Immature natural killer cell (primary cell): ENCODE measurements at regions not wholly inside any gene's neighbourhood (a gene's known extent, or its start where the extent isn't known, plus 50 kb on each side); places are given as distances from the start of the nearest gene placed in this dataset.
"Not testable (repeated sequence)": the region's sequence is repeated elsewhere in the genome, so short reads cannot be mapped to it uniquely, and the experiment has no call there.

Source experiments
- DNase-seq, 3 donors: peaks; one replicate each; pipeline ENCODE4 v3.0.0; 2022; ENCODE audit warnings: mixed read lengths in 1 of 3
- H3K27ac Mint-ChIP-seq, 6 donors: one replicate each; pipeline ENCODE4 v1.8.0; 2020; ENCODE audit warnings: mixed read lengths in 6 of 6, mild to moderate bottlenecking in 5 of 6, inconsistent platforms in 4 of 6, moderate library complexity in 3 of 6
- H3K27me3 Mint-ChIP-seq, 3 donors: one replicate each; pipeline ENCODE4 v1.8.0; 2020 to 2021; ENCODE audit warnings: low read depth in 3 of 3, mild to moderate bottlenecking in 3 of 3, mixed read lengths in 3 of 3, moderate library complexity in 3 of 3, inconsistent platforms in 1 of 3
- H3K36me3 Mint-ChIP-seq, 3 donors: one replicate each; pipeline ENCODE4 v1.8.0; 2020; ENCODE audit warnings: mixed read lengths in 3 of 3, inconsistent platforms in 2 of 3, mild to moderate bottlenecking in 2 of 3
- H3K4me1 Mint-ChIP-seq, 2 donors: one replicate each; pipeline ENCODE4 v1.8.0; 2020; ENCODE audit warnings: inconsistent platforms in 2 of 2, mild to moderate bottlenecking in 2 of 2, mixed read lengths in 2 of 2, moderate library complexity in 1 of 2
- H3K4me3 Mint-ChIP-seq, 5 donors: one replicate each; pipeline ENCODE4 v1.8.0; 2020; ENCODE audit warnings: mild to moderate bottlenecking in 5 of 5, mixed read lengths in 5 of 5, inconsistent platforms in 3 of 5, moderate library complexity in 3 of 5
- H3K9me3 Mint-ChIP-seq, 6 donors: one replicate each; pipeline ENCODE4 v1.8.0; 2020; ENCODE audit warnings: mild to moderate bottlenecking in 6 of 6, mixed read lengths in 6 of 6, inconsistent platforms in 4 of 6, moderate library complexity in 3 of 6

DNA sequence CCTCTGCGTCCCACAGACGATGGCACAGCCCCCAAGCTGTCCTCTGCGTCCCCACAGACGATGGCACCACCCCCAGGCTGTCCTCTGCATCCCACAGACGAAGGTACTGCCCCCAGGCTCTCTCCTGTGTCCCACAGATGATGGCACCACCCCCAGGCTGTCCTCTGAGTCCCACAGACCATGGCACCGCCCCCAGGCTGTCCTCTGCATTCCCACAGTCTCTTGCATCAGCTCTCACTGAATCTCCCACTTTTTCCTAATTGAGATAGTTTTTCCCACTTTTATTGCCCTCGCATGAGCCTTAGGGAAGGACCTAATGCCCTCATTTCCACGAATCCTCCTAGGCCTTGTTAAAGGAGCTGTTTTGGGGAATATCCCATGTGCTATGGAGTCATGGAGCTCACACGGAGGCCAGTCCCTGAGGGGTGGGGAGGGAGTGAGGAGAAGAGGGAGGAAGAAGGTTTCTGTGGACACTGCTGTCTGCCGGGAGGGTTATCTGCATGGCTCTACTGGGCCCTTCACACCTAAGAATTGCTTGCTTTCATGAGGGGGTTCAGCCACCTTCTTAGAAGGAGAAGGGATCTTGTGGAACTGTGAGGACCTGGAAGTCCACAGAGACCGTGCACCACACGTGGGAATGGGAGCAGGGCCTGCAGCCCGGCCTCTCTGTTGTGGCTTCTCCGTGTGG lies 58.2 kb upstream of the PTCH1 start:
- peak overlapping the region in 1 of 5 donors; percentile 41 for H3K4me3 Mint-ChIP-seq
- H3K27ac Mint-ChIP-seq = no peak overlapping the region
- peaks cover 0 to 3% (median 0%) of the 10 kb centered on the region in 6 donors for H3K9me3 Mint-ChIP-seq
- H3K27me3 Mint-ChIP-seq = peaks cover 0 to 16% (median 12%) of the 10 kb centered on the region in 3 donors
- H3K4me1 Mint-ChIP-seq = peaks cover 13 to 14% of the 10 kb centered on the region in 2 donors
- no peaks in the 10 kb centered on the region for H3K36me3 Mint-ChIP-seq
- no peak for DNase-seq

DNA sequence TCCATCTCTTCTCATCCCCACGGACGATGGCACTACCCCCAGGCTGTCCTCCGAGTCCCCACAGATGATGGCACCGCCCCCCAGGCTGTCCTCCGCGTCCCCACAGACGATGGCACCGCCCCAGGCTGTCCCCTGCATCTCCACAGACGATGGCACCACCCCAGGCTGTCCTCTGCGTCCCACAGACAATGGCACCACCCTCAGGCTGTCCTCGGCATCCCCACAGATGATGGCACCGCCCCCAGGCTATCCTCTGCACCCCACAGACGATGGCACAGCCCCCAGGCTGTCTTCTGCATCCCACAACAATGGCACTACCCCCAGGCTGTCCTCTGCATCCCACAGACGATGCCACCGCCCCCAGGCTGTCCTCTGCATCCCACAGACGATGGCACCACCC lies 57.4 kb upstream of the PTCH1 start:
- H3K4me3 Mint-ChIP-seq = peak overlapping the region in 1 of 5 donors; percentile 71
- peaks cover 16 to 19% of the 10 kb centered on the region in 2 donors for H3K4me1 Mint-ChIP-seq
- H3K9me3 Mint-ChIP-seq = peaks cover 0 to 3% (median 0%) of the 10 kb centered on the region in 6 donors
- peaks cover 0 to 24% (median 12%) of the 10 kb centered on the region in 3 donors for H3K27me3 Mint-ChIP-seq
- no peaks in the 10 kb centered on the region for H3K36me3 Mint-ChIP-seq
- peak in 2 of 3 donors; percentile 4 to 49 for DNase-seq
- no peak overlapping the region for H3K27ac Mint-ChIP-seq

DNA sequence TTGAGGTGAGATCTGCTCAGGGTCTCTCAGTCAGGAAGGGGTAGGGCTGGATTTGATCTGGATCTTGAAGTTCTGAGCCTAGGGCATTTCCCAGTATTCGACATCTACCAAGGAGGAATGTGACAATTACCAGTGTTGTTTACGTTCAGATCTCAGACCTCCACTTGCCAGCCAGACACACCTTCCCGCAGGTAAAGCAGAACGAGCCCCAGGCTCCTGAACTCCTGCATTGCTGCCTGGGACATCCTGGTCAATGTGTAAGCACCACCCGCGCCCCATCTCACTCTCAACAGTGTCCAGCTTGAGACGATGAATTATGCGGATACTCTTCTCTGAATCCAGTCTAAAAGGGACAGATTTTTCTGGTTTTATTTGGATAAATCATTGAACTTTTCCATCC lies 56.7 kb upstream of the PTCH1 start:
- no peak for DNase-seq
- Mint-ChIP-seq H3K27me3 (peaks cover 0 to 24% (median 12%) of the 10 kb centered on the region in 3 donors), H3K4me3 (no peak overlapping the region), H3K9me3 (peaks cover 0 to 3% (median 0%) of the 10 kb centered on the region in 6 donors), H3K36me3 (no peaks in the 10 kb centered on the region), H3K27ac (no peak overlapping the region), H3K4me1 (peaks cover 17 to 19% of the 10 kb centered on the region in 2 donors)

DNA sequence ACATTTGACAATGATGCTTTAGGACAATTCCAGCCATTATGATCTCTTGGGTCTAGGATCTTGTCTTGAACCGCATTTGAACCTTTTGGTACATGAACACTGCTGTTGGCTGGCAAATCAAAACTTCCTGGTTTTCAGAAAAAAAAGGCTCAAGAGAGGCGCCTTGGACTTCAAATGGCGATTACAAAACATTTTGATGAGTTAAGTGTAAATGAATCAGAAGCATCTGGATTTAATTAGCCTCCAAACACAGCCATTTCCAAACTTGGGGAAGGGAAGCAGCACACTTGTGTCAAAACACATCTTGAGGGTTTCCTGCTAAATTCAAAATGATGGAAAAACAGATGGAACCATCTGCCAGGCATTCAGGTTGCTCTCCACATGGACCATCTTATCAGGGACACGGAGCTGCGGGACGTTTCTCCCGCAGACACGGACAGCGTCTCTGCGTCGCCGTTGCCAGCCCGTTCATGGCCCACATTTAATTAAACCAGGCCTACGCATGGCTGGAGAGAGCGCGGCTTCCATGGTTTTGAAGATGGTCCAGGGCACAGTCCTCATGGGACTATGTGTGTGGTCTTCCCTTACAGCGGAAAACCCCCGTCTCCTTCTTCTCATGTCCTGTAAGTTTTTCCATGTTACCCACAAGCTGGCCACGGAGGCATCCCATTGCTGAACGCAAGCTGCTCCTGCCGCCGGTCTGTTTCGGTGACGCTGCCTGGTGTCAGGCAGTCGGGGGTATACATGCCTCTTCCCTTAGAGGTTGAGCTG lies 55.8 kb upstream of the PTCH1 start:
- Mint-ChIP-seq H3K27ac (no peak overlapping the region), H3K27me3 (peaks cover 0 to 20% (median 12%) of the 10 kb centered on the region in 3 donors), H3K4me3 (no peak overlapping the region), H3K9me3 (peaks cover 0 to 3% (median 0%) of the 10 kb centered on the region in 6 donors), H3K4me1 (peaks cover 17 to 19% of the 10 kb centered on the region in 2 donors), H3K36me3 (no peaks in the 10 kb centered on the region)
- no peak for DNase-seq

DNA sequence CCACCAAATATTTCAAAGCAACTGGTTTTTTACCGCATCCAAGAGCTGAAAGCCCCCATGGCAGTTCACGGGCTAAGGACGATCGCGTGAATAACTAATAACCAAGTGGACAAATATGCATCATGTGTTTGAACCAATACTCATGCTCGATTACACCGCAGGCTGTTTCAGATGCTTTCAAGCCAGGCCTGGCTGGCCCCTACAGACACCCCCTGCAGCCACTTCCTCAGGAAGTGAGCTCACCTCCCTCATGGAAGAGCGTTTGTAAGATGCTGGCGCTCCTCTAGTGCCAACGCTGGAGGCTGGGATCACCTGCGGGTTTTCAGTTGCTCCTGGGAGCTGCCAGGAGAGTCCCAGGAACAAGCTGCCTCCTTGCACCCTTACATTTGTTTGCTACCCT lies 53.9 kb upstream of the PTCH1 start:
- H3K9me3 Mint-ChIP-seq = peaks cover 0 to 3% (median 0%) of the 10 kb centered on the region in 6 donors
- no peaks in the 10 kb centered on the region for H3K36me3 Mint-ChIP-seq
- H3K4me3 Mint-ChIP-seq = peak overlapping the region in 2 of 5 donors; percentile 31 to 39
- H3K27me3 Mint-ChIP-seq = peaks cover 0 to 17% (median 8%) of the 10 kb centered on the region in 3 donors
- peaks cover 17 to 19% of the 10 kb centered on the region in 2 donors for H3K4me1 Mint-ChIP-seq
- no peak overlapping the region for H3K27ac Mint-ChIP-seq
- no peak for DNase-seq

DNA sequence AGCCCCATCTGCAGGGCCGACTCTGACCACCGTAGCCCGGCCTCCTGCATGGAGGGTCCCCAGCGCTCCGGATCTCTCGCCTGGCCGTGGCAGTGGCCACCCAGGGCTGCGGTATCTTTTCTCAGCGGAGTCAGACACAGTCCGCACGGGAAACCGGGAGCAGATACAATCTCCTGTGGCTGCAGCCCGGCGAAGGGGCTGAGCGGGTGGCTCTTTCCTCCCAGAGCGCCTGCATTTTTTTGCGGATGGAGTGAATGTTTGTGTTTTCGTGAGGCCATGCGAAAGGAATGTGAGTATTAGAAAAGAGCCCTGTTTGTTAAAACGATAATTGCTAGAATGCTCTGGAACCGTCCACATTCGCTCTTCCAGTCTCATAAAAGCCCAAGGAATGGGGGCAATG lies 53.4 kb upstream of the PTCH1 start:
- H3K36me3 Mint-ChIP-seq = no peaks in the 10 kb centered on the region
- H3K27me3 Mint-ChIP-seq = peaks cover 0 to 16% (median 6%) of the 10 kb centered on the region in 3 donors
- peak overlapping the region in 1 of 5 donors; percentile 31 for H3K4me3 Mint-ChIP-seq
- H3K27ac Mint-ChIP-seq = no peak overlapping the region
- H3K4me1 Mint-ChIP-seq = peaks cover 17 to 19% of the 10 kb centered on the region in 2 donors
- DNase-seq = no peak
- peaks cover 0 to 3% (median 0%) of the 10 kb centered on the region in 6 donors for H3K9me3 Mint-ChIP-seq

DNA sequence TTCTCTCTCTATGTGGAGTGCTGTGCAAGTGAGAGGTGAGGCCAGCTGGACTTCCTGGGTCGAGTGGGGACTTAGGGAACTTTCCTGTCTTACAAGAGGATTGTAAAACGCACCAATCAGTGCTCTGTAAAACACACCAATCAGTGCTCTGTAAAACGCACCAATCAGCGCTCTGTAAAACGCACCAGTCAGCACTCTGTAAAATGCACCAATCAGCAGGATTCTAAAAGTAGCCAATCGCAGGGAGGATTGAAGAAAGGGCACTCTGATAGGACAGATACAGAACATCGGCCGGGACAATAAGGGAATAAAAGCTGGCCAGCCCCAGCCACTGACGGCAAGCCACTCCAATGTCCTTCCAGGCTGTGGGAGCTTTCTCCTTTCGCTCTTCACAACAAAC lies 52.0 kb upstream of the PTCH1 start:
- peaks cover 13 to 19% of the 10 kb centered on the region in 2 donors for H3K4me1 Mint-ChIP-seq
- H3K4me3 Mint-ChIP-seq, H3K36me3 Mint-ChIP-seq, H3K27ac Mint-ChIP-seq, DNase-seq, H3K9me3 Mint-ChIP-seq: not testable (repeated sequence)
- peaks cover 0 to 11% (median 4%) of the 10 kb centered on the region in 3 donors for H3K27me3 Mint-ChIP-seq
